Vagina (tissue), 2 donors: ENCODE measurements at regions not wholly inside any gene's neighbourhood (a gene's known extent, or its start where the extent isn't known, plus 50 kb on each side); places are given as distances from the start of the nearest gene placed in this dataset.
"Not testable (repeated sequence)": the region's sequence is repeated elsewhere in the genome, so short reads cannot be mapped to it uniquely, and the experiment has no call there.

Experiments used
- DNase-seq, 2 donors: peaks; one replicate each; pipeline ENCODE4 v3.0.0-alpha.2; 2017; ENCODE audit errors: extremely low spot score in 2 of 2
- H3K27ac ChIP-seq: fragments of 200-600 bp; sonication (generic); one replicate; pipeline ENCODE4 v1.5.1; 2019
- H3K27me3 ChIP-seq: fragments of 200-600 bp; sonication (generic); one replicate; pipeline ENCODE4 v1.5.1; 2019
- H3K36me3 ChIP-seq, 2 donors: fragments of 200-600 bp; sonication (generic); one replicate each; pipeline ENCODE4 v1.5.1; 2017 to 2019
- H3K4me1 ChIP-seq: fragments of 200-600 bp; sonication (generic); one replicate; pipeline ENCODE4 v1.5.1; 2019
- H3K4me3 ChIP-seq, 2 donors: fragments of 200-600 bp; sonication (generic); 1 replicate in 1 of 2; 2 replicates in 1 of 2; pipeline ENCODE4 v1.5.1; 2016 to 2019
- H3K9me3 ChIP-seq: fragments of 200-600 bp; sonication (generic); one replicate; pipeline ENCODE4 v1.5.1; 2019
- POLR2A ChIP-seq, 2 donors: fragments of 450-650 bp; IDR thresholded peaks; one replicate each; pipeline ENCODE4 v1.6.1; 2017; ENCODE audit warnings: antibody characterized with exemption in 2 of 2, mild to moderate bottlenecking in 2 of 2, moderate library complexity in 2 of 2
- POLR2AphosphoS5 ChIP-seq, 2 donors: sonication (generic); formaldehyde crosslinking; IDR thresholded peaks; one replicate each; pipeline ENCODE4 v1.9.0; 2017; ENCODE audit warnings: antibody characterized with exemption in 2 of 2, mild to moderate bottlenecking in 2 of 2, low read depth in 1 of 2; ENCODE audit not compliant: insufficient read depth in 1 of 2
- intact Hi-C: fragments of 100-400 bp; cut with DNase I; formaldehyde crosslinking; loops from one replicate; pipeline ENCODE4 v1.15.1; 2023
- TF ChIP-seq, protein P1 (sequence below), 3 experiments: fragments of 450-650 bp in 2 of 3; fragments of 200-600 bp in 1 of 3; sonication (generic) in 1 of 3; IDR thresholded peaks; one replicate each; pipeline ENCODE4 v1.5.1; 2017 to 2019; ENCODE audit warnings: antibody characterized with exemption in 3 of 3, mild to moderate bottlenecking in 2 of 3, moderate library complexity in 2 of 3

DNA sequence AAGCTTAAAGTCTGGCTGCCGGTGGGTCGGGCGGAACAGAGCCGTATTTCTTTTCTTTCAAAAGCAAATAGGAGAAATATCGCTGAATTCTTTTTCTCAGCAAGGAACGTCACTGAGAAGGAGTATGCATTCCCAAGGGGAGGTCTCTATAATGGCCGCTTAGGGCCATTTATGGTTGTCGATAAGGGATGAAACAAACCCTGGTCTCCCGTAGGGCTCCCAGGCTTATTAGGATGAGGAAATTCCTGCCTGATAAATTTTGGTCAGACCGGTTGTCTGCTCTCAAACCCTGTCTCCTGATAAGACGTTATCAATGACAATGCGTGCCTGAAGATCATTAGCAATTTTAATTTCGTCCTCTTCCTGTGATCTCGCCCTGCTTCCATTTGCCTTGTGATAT is 227.7 kb upstream of the ZEB2 start:
- intact Hi-C loops, result no loop called here
- Histone ChIP-seq H3K27me3 (no peaks in the 10 kb centered on the region), H3K4me3 (no peak overlapping the region), H3K9me3 (peaks cover 13% of the 10 kb centered on the region), H3K36me3 (peaks cover 0 to 4% of the 10 kb centered on the region in 2 donors), H3K27ac (no peak overlapping the region), H3K4me1 (no peaks in the 10 kb centered on the region)
- DNase-seq, result no peak
- TF ChIP-seq POLR2AphosphoS5 (IDR thresholded peaks at IDR 0.05; ENCODE audit: insufficient read depth in 1 of 2, low read depth in 1 of 2) (no peak), POLR2A (IDR thresholded peaks at IDR 0.05) (no peak)
- TF ChIP-seq, protein P1, sequence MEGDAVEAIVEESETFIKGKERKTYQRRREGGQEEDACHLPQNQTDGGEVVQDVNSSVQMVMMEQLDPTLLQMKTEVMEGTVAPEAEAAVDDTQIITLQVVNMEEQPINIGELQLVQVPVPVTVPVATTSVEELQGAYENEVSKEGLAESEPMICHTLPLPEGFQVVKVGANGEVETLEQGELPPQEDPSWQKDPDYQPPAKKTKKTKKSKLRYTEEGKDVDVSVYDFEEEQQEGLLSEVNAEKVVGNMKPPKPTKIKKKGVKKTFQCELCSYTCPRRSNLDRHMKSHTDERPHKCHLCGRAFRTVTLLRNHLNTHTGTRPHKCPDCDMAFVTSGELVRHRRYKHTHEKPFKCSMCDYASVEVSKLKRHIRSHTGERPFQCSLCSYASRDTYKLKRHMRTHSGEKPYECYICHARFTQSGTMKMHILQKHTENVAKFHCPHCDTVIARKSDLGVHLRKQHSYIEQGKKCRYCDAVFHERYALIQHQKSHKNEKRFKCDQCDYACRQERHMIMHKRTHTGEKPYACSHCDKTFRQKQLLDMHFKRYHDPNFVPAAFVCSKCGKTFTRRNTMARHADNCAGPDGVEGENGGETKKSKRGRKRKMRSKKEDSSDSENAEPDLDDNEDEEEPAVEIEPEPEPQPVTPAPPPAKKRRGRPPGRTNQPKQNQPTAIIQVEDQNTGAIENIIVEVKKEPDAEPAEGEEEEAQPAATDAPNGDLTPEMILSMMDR (IDR thresholded peaks at IDR 0.05), result no peak

DNA sequence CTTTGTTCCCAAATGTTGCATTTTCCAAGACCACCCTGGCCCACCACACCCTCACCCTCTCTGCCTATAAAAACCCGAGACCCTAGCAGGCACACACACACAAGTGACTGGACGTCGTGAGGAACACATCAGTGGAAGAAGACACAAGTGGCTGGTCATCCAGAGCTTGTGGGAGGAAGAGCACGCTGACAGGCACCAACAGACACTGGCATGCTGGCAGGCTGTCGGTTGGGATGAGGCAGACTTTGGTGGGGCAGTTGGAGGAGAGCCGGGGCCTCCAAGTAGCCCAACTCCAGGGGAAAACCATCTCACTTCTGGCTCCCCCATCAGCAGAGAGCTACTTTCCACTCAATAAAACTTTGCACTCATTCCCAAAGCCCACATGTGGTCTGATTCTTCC is 225.5 kb upstream of the ZEB2 start:
- intact Hi-C loops, result no loop called here
- H3K27me3 ChIP-seq, result no peaks in the 10 kb centered on the region
- no peak for DNase-seq

DNA sequence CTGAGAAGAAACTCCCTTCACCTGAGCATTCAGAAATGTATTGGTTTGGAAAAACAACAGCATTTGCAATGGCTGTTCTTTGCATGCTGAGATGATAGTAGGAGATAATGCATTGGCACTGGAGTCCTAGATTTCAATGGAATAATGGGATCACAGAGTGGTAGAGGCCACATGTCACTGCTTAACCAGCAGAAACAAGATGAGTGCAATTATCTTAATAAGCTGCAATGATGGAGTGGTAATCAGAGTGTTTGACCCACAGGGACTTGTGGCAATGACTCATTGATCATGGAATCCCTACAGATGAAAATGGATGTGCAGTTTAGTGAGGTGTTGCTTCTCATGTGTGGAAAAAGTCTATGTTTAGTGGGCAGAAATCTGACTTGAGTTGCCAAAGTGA is 218.8 kb upstream of the ZEB2 start:
- Histone ChIP-seq H3K27me3 (no peaks in the 10 kb centered on the region), H3K27ac (no peak overlapping the region), H3K9me3 (no peaks in the 10 kb centered on the region), H3K36me3 (no peaks in the 10 kb centered on the region), H3K4me1 (no peaks in the 10 kb centered on the region), H3K4me3 (no peak overlapping the region)
- intact Hi-C loops, result no loop called here
- no peak for DNase-seq
- TF ChIP-seq, protein P1 (IDR thresholded peaks at IDR 0.05), result no peak
- TF ChIP-seq POLR2AphosphoS5 (IDR thresholded peaks at IDR 0.05; ENCODE audit: insufficient read depth in 1 of 2, low read depth in 1 of 2), result no peak
- TF ChIP-seq POLR2A (IDR thresholded peaks at IDR 0.05), result no peak

More for the DNA sequence above, 225.5 kb upstream of the ZEB2 start:
- TF ChIP-seq POLR2AphosphoS5 (IDR thresholded peaks at IDR 0.05; ENCODE audit: insufficient read depth in 1 of 2, low read depth in 1 of 2), result no peak
- TF ChIP-seq POLR2A (IDR thresholded peaks at IDR 0.05), result no peak
- TF ChIP-seq, protein P1 (IDR thresholded peaks at IDR 0.05), result no peak
- Histone ChIP-seq H3K27ac (no peak overlapping the region), H3K4me3 (no peak overlapping the region), H3K4me1 (no peaks in the 10 kb centered on the region), H3K9me3 (peaks cover 13% of the 10 kb centered on the region), H3K36me3 (peaks cover 0 to 4% of the 10 kb centered on the region in 2 donors)

DNA sequence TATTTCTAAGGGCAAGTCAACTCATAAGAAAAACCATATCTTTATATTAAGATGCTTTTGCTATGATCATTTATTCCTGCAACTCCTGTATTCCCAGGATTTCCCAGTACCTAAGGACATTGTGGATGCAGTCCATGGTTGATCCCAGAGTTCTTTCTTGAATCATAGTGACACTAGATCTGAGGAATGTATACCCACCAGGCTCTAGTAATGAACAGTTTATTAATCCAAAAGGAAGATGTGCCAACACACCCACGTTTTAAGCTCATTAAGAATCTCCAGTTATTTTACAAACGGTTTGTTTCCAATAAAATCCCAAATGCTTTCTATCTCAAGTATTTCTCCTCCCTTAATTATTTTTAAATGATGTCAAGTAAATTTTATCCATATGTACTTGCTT is 210.8 kb upstream of the ZEB2 start:
- intact Hi-C loops, result no loop called here
- Histone ChIP-seq H3K4me3 (no peak overlapping the region), H3K27me3 (no peaks in the 10 kb centered on the region), H3K36me3 (no peaks in the 10 kb centered on the region), H3K4me1 (no peaks in the 10 kb centered on the region), H3K27ac (no peak overlapping the region), H3K9me3 (no peaks in the 10 kb centered on the region)
- no peak for DNase-seq
- TF ChIP-seq, protein P1 (IDR thresholded peaks at IDR 0.05), result no peak
- TF ChIP-seq POLR2AphosphoS5 (IDR thresholded peaks at IDR 0.05; ENCODE audit: insufficient read depth in 1 of 2, low read depth in 1 of 2) (no peak), POLR2A (IDR thresholded peaks at IDR 0.05) (no peak)

DNA sequence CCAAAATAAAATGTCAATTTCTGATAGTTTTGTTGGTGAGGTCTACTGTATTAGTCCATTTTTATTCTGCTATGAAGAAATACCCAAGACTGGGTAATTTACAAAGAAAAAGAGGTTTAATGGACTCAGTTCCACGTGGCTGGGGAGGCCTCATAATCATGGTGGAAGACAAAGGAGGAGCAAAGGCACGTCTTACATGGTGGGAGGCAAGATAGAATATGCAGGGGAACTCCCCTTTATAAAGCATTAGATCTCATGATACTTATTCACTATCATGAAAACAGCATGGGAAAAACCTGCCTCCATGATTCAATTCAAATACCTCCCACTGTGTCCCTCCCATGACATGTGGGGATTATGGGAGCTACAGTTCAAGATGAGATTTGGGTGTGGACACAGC is 204.5 kb upstream of the ZEB2 start:
- intact Hi-C loops, H3K36me3 ChIP-seq, H3K27ac ChIP-seq, H3K27me3 ChIP-seq, H3K9me3 ChIP-seq, H3K4me1 ChIP-seq, H3K4me3 ChIP-seq, DNase-seq: not testable (repeated sequence)

DNA sequence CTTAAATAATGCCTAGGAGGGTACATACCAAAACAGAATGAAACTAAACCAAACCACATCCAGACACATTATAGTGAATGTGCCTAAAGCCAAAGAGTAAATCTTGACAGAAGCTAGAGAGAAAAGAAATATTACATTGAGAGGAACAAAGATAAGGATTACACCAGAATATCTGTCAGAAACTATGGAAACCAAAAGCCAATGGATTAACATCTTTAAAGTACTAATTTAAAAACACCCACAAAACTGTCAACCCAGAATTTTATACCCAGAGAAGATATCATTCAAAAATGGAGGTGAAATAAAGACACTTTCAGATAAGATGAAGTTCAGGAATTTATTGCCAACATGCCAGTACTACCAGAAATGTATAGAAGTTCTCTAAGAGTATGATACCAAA is 198.5 kb upstream of the ZEB2 start:
- no peaks in the 10 kb centered on the region for H3K9me3 ChIP-seq
- no peak for TF ChIP-seq POLR2AphosphoS5 (IDR thresholded peaks at IDR 0.05; ENCODE audit: insufficient read depth in 1 of 2, low read depth in 1 of 2)
- intact Hi-C loops, result no loop called here

More for the DNA sequence above, 198.5 kb upstream of the ZEB2 start:
- DNase-seq, result no peak
- Histone ChIP-seq H3K27me3 (no peaks in the 10 kb centered on the region), H3K4me1 (no peaks in the 10 kb centered on the region), H3K4me3 (no peak overlapping the region), H3K27ac (no peak overlapping the region), H3K36me3 (no peaks in the 10 kb centered on the region)
